ENCODE measurements at regions not wholly inside any gene's neighbourhood (a gene's known extent, or its start where the extent isn't known, plus 50 kb on each side); places are given as distances from the start of the nearest gene placed in this dataset.

GRCh38 chr2:18849841-18850578 lies 260.6 kb upstream of the NT5C1B start:
- Mint-ChIP-seq H3K4me1 (no peaks in the 10 kb centered on the region), H3K27ac (no peak overlapping the region), H3K27me3 (no peaks in the 10 kb centered on the region), H3K4me3 (no peak overlapping the region), H3K9me3 (peaks cover 0 to 3% (median 0%) of the 10 kb centered on the region in 11 donors), H3K36me3 (no peaks in the 10 kb centered on the region)
- ATAC-seq (no peak), DNase-seq (no peak)
- H3K27me3 ChIP-seq (ENCODE audit: control insufficient read depth in 2 of 2, insufficient read depth in 2 of 2, low read length in 2 of 2) = no peaks in the 10 kb centered on the region
- H3K36me3 ChIP-seq (ENCODE audit: control insufficient read depth in 2 of 3, insufficient read depth in 3 of 3, low read length in 3 of 3) = no peaks in the 10 kb centered on the region
- H3K9me3 ChIP-seq (ENCODE audit: control insufficient read depth in 2 of 3, low read length in 3 of 3) = no peaks in the 10 kb centered on the region
- no peaks in the 10 kb centered on the region for H3K4me1 ChIP-seq (ENCODE audit: control insufficient read depth in 2 of 2, insufficient read depth in 2 of 2, low read length in 2 of 2)
- CTCF ChIA-PET = no interaction called here
- no peak overlapping the region for H3K4me3 ChIP-seq (ENCODE audit: low read length)
- no peak overlapping the region for H3K27ac ChIP-seq (ENCODE audit: low read depth, low read length)
- POLR2A ChIA-PET = no interaction called here
- intact Hi-C loops (cut with micrococcal nuclease) = no loop called here

GRCh38 chr2:18848646-18849045 lies 259.3 kb upstream of the NT5C1B start:
- Mint-ChIP-seq H3K4me1 (no peaks in the 10 kb centered on the region), H3K27me3 (no peaks in the 10 kb centered on the region), H3K9me3 (no peaks in the 10 kb centered on the region), H3K4me3 (no peak overlapping the region), H3K27ac (no peak overlapping the region), H3K36me3 (no peaks in the 10 kb centered on the region)
- no peak for DNase-seq
- intact Hi-C loops (cut with micrococcal nuclease) = no loop called here
- no peak overlapping the region for H3K4me3 ChIP-seq (ENCODE audit: low read length)
- no peak overlapping the region for H3K27ac ChIP-seq (ENCODE audit: low read depth, low read length)
- ChIA-PET CTCF (no interaction called here), POLR2A (no interaction called here)
- ATAC-seq = no peak
- H3K9me3 ChIP-seq (ENCODE audit: control insufficient read depth in 2 of 3, low read length in 3 of 3) = no peaks in the 10 kb centered on the region
- H3K27me3 ChIP-seq (ENCODE audit: control insufficient read depth in 2 of 2, insufficient read depth in 2 of 2, low read length in 2 of 2) = no peaks in the 10 kb centered on the region
- no peaks in the 10 kb centered on the region for H3K4me1 ChIP-seq (ENCODE audit: control insufficient read depth in 2 of 2, insufficient read depth in 2 of 2, low read length in 2 of 2)
- no peaks in the 10 kb centered on the region for H3K36me3 ChIP-seq (ENCODE audit: control insufficient read depth in 2 of 3, insufficient read depth in 3 of 3, low read length in 3 of 3)

DNA sequence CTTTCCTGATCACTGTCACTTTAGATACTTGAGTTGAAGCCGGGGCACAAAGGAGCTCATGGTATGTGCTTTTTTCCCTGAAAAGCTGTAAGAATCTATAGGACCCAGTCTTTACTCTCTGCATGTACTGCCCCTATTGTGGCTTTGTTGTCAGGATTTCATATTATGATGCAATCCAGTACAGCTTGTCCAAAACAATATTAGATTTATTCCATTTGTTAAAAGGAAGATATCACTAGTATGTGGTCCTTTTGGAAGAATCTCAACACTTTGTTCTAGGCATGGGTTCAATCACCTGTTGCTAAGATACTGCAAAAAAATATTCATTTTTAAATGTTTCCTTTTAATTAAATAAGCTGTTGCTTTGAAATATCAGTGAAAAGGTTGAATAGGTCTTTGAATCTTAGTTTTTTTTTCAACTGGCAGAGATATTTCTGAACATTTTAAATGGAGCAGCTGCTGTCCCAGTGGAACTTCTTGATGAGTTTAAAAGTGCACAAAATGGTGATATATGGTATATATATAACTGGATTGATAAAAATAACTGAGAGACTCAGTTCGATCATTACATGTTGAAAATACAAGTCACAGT lies 256.6 kb upstream of the NT5C1B start:
- POLR2A ChIA-PET = no interaction called here
- Histone ChIP-seq H3K27ac (ENCODE audit: low read depth, low read length) (no peak overlapping the region), H3K27me3 (ENCODE audit: control insufficient read depth in 2 of 2, insufficient read depth in 2 of 2, low read length in 2 of 2) (no peaks in the 10 kb centered on the region), H3K4me1 (ENCODE audit: control insufficient read depth in 2 of 2, insufficient read depth in 2 of 2, low read length in 2 of 2) (no peaks in the 10 kb centered on the region), H3K36me3 (ENCODE audit: control insufficient read depth in 2 of 3, insufficient read depth in 3 of 3, low read length in 3 of 3) (no peaks in the 10 kb centered on the region), H3K9me3 (ENCODE audit: control insufficient read depth in 2 of 3, low read length in 3 of 3) (no peaks in the 10 kb centered on the region), H3K4me3 (ENCODE audit: low read length) (no peak overlapping the region)
- peaks cover 0 to 5% (median 0%) of the 10 kb centered on the region in 5 donors for H3K36me3 Mint-ChIP-seq
- no peak overlapping the region for H3K27ac Mint-ChIP-seq
- CTCF ChIA-PET = no interaction called here
- H3K4me1 Mint-ChIP-seq = no peaks in the 10 kb centered on the region
- H3K4me3 Mint-ChIP-seq = no peak overlapping the region
- H3K27me3 Mint-ChIP-seq = no peaks in the 10 kb centered on the region
- no peak for ATAC-seq
- H3K9me3 Mint-ChIP-seq = no peaks in the 10 kb centered on the region
- no peak for DNase-seq
- intact Hi-C loops (cut with micrococcal nuclease) = no loop called here

GRCh38 chr2:18842836-18843235 lies 253.5 kb upstream of the NT5C1B start:
- ChIA-PET POLR2A (no interaction called here), CTCF (interaction anchor here (1.0 kb wide), 1 partner anchor 19 kb away, joined by 3 read pairs; no protein-coding TSS in a partner anchor)
- intact Hi-C loops (cut with micrococcal nuclease) = no loop called here
- H3K4me3 ChIP-seq (ENCODE audit: low read length) = no peak overlapping the region
- ATAC-seq (no peak), DNase-seq (no peak)
- Mint-ChIP-seq H3K4me1 (no peaks in the 10 kb centered on the region), H3K27me3 (no peaks in the 10 kb centered on the region), H3K4me3 (no peak overlapping the region), H3K36me3 (peaks cover 0 to 5% (median 0%) of the 10 kb centered on the region in 5 donors), H3K27ac (no peak overlapping the region), H3K9me3 (no peaks in the 10 kb centered on the region)
- H3K9me3 ChIP-seq (ENCODE audit: control insufficient read depth in 2 of 3, low read length in 3 of 3) = no peaks in the 10 kb centered on the region
- no peaks in the 10 kb centered on the region for H3K36me3 ChIP-seq (ENCODE audit: control insufficient read depth in 2 of 3, insufficient read depth in 3 of 3, low read length in 3 of 3)
- no peaks in the 10 kb centered on the region for H3K27me3 ChIP-seq (ENCODE audit: control insufficient read depth in 2 of 2, insufficient read depth in 2 of 2, low read length in 2 of 2)
- H3K27ac ChIP-seq (ENCODE audit: low read depth, low read length) = no peak overlapping the region
- H3K4me1 ChIP-seq (ENCODE audit: control insufficient read depth in 2 of 2, insufficient read depth in 2 of 2, low read length in 2 of 2) = no peaks in the 10 kb centered on the region

DNA sequence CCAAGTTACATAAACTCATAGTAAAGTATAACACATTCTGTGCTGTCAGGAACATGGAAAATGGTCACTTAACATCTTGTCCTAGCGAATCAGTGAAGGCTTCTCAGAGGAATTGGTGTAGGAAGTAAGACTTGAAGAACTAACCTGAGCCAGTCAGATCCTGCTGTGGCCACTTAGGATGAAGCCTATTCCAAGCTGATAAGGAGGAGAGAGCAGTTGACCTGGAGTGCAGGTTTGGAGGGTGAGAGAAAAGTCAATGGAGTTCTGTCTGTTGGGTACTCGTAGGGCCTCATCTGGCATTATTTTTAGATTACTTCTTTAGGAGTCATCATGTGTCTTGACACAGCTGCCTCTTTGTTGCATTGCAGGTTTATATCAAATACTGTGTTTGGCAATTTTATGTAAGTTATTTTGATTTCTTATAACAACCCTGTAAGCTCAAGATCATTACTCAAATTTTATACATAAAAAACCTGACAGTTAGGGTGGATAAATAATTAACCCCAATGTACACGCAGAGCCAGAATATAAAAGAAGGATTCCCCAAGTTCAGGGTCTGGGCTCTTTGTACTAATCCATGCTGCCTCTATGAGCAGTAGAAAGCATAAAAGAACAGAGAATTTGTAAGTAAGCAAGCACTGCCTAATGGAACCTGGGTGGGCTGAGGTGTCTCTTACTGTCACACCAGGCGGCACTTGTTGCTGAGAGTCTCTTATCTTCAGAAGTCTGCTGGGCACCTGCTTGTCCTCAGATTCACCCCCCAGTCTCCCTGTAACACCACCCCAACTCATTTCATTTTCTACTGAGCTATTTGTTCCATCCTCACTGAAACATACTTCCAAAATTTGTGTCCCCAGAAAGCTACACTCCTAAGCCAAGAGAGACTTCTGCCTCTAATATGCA lies 252.1 kb upstream of the NT5C1B start:
- intact Hi-C loops (cut with micrococcal nuclease) = no loop called here
- no peak for ATAC-seq
- no peak for DNase-seq
- H3K9me3 Mint-ChIP-seq = no peaks in the 10 kb centered on the region
- H3K4me1 Mint-ChIP-seq = no peaks in the 10 kb centered on the region
- no peaks in the 10 kb centered on the region for H3K4me1 ChIP-seq (ENCODE audit: control insufficient read depth in 2 of 2, insufficient read depth in 2 of 2, low read length in 2 of 2)
- CTCF ChIA-PET = interaction anchor here (1.0 kb wide), 1 partner anchor 17 kb away, joined by 3 read pairs; no protein-coding TSS in a partner anchor
- H3K27me3 ChIP-seq (ENCODE audit: control insufficient read depth in 2 of 2, insufficient read depth in 2 of 2, low read length in 2 of 2) = no peaks in the 10 kb centered on the region
- POLR2A ChIA-PET = no interaction called here
- H3K4me3 ChIP-seq (ENCODE audit: low read length) = no peak overlapping the region
- peaks cover 0 to 5% (median 0%) of the 10 kb centered on the region in 5 donors for H3K36me3 Mint-ChIP-seq
- no peaks in the 10 kb centered on the region for H3K9me3 ChIP-seq (ENCODE audit: control insufficient read depth in 2 of 3, low read length in 3 of 3)
- H3K36me3 ChIP-seq (ENCODE audit: control insufficient read depth in 2 of 3, insufficient read depth in 3 of 3, low read length in 3 of 3) = no peaks in the 10 kb centered on the region
- H3K27ac ChIP-seq (ENCODE audit: low read depth, low read length) = no peak overlapping the region
- no peak overlapping the region for H3K4me3 Mint-ChIP-seq
- no peaks in the 10 kb centered on the region for H3K27me3 Mint-ChIP-seq
- H3K27ac Mint-ChIP-seq = no peak overlapping the region

- Histone ChIP-seq H3K9me3 (ENCODE audit: control insufficient read depth in 2 of 3, low read length in 3 of 3) (no peaks in the 10 kb centered on the region), H3K27ac (ENCODE audit: low read depth, low read length) (no peak overlapping the region), H3K27me3 (ENCODE audit: control insufficient read depth in 2 of 2, insufficient read depth in 2 of 2, low read length in 2 of 2) (no peaks in the 10 kb centered on the region), H3K4me3 (ENCODE audit: low read length) (no peak overlapping the region), H3K4me1 (ENCODE audit: control insufficient read depth in 2 of 2, insufficient read depth in 2 of 2, low read length in 2 of 2) (no peaks in the 10 kb centered on the region), H3K36me3 (ENCODE audit: control insufficient read depth in 2 of 3, insufficient read depth in 3 of 3, low read length in 3 of 3) (no peaks in the 10 kb centered on the region)
- intact Hi-C loops (cut with micrococcal nuclease) = no loop called here
- Mint-ChIP-seq H3K9me3 (peaks cover 0 to 2% (median 0%) of the 10 kb centered on the region in 11 donors), H3K36me3 (no peaks in the 10 kb centered on the region), H3K4me3 (no peak overlapping the region), H3K4me1 (no peaks in the 10 kb centered on the region), H3K27me3 (no peaks in the 10 kb centered on the region), H3K27ac (peak overlapping the region in 1 of 9 donors; percentile 11)
- ChIA-PET CTCF (no interaction called here), POLR2A (no interaction called here)
- no peak for DNase-seq
- no peak for ATAC-seq
Observed at GRCh38 chr2:18837240-18837639, 247.9 kb upstream of the NT5C1B start.
